H1 (cell line): ENCODE measurements at regions not wholly inside any gene's neighbourhood (a gene's known extent, or its start where the extent isn't known, plus 50 kb on each side); places are given as distances from the start of the nearest gene placed in this dataset.

Experiments
- ATF2 ChIP-seq: IDR thresholded peaks from 2 replicates; pipeline ENCODE4 v1.6.1; 2012; ENCODE audit warnings: low read length, inconsistent platforms
- CTBP2 ChIP-seq: IDR thresholded peaks from 2 replicates; pipeline ENCODE4 v1.7.0; 2011; ENCODE audit warnings: borderline replicate concordance, mild to moderate bottlenecking, moderate library complexity, mixed read lengths, low read length; ENCODE audit not compliant: insufficient read depth, insufficient read length
- GABPA ChIP-seq: IDR thresholded peaks from 2 replicates; pipeline ENCODE4 v1.6.1; 2011; ENCODE audit warnings: mild to moderate bottlenecking, low read length, moderate library complexity, borderline replicate concordance; ENCODE audit not compliant: insufficient read depth
- JUND ChIP-seq: IDR thresholded peaks from 2 replicates; pipeline ENCODE4 v1.6.1; 2011; ENCODE audit warnings: mild to moderate bottlenecking, improper control_type of control experiment, low read length
- KDM1A ChIP-seq: fragments of 200-600, 300-600 bp; sonication (generic); IDR thresholded peaks from 2 replicates; pipeline ENCODE4 v1.7.1; 2016; ENCODE audit warnings: mild to moderate bottlenecking, low read length, borderline replicate concordance
- RXRA ChIP-seq: IDR thresholded peaks from 2 replicates; pipeline ENCODE4 v1.6.1; 2011; ENCODE audit warnings: low read depth, mild to moderate bottlenecking, low read length, moderate library complexity; ENCODE audit not compliant: insufficient read depth
- SP1 ChIP-seq: IDR thresholded peaks from 2 replicates; pipeline ENCODE4 v1.6.1; 2011; ENCODE audit warnings: low read depth, low read length
- TBP ChIP-seq: IDR thresholded peaks from 2 replicates; pipeline ENCODE4 v1.6.1; 2011; ENCODE audit warnings: low read depth, low read length, improper control_type of control experiment
- TCF12 ChIP-seq: IDR thresholded peaks from 2 replicates; pipeline ENCODE4 v1.6.1; 2011; ENCODE audit warnings: low read depth, mild to moderate bottlenecking, low read length

- TF ChIP-seq ATF2 (no peak), CTBP2 (no peak), KDM1A (no peak), TBP (no peak), RXRA (no peak), SP1 (no peak), JUND (no peak), TCF12 (no peak), GABPA (no peak)
These were observed 443.3 kb downstream of the BUD13 start (continued) for GRCh38 chr11:116329354-116330090.
